HG02610 (cell line): ENCODE measurements at regions not wholly inside any gene's neighbourhood (a gene's known extent, or its start where the extent isn't known, plus 50 kb on each side); places are given as distances from the start of the nearest gene placed in this dataset.

Source experiments
- ATAC-seq: cut with Tn5 transposase; IDR thresholded peaks from one replicate; pipeline ENCODE4 v1.9.1; 2021; ENCODE audit warnings: mild to moderate bottlenecking, moderate library complexity; ENCODE audit not compliant: unreplicated experiment

- no peak for ATAC-seq
Measured at GRCh38 chr4:58561170-58561569, 1451.0 kb upstream of the IGFBP7 start.

DNA sequence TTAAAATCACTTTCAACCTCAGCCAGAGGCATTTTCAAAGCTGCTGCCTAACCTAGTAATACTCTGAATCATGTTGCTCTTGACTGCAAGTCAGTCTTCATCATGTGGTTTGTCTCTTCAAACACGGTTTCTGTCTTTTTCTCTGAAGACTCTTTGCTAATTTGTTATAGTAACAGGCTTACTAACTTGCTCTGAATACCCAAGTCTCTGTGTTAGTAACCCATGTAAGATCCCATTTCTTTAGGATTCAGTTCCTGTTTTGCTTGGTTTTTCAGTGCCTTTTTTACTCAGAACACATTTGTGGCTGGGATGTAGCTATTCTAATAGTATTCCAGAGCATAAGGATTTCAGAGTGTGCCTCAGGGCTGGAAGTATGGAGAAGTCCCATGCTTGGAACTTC lies 1450.6 kb upstream of the IGFBP7 start:
- ATAC-seq: no peak

- ATAC-seq: no peak
Measured at GRCh38 chr4:58553679-58554078, 1443.5 kb upstream of the IGFBP7 start.

DNA sequence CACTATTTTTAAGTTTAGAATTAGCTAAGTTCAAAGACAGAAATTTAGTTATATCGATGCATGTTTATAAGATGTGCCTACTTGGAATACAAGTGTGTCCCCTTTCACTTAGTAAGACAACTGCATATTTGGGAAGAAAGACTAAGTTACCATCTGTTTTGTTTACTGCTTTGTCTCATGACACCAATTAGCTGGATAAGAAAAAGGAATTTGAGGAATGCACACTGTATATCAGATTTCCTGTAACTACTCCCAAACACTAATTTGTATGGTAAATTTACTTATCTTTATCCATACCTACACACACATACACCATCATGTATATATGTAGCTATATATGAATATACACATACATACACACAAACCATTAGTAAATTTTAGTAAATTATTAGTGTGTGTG lies 1442.8 kb upstream of the IGFBP7 start:
- ATAC-seq: no peak

GRCh38 chr4:58551676-58552075 lies 1441.5 kb upstream of the IGFBP7 start:
- no peak for ATAC-seq

- ATAC-seq: no peak
Measured at GRCh38 chr4:58543465-58543864, 1433.3 kb upstream of the IGFBP7 start.

DNA sequence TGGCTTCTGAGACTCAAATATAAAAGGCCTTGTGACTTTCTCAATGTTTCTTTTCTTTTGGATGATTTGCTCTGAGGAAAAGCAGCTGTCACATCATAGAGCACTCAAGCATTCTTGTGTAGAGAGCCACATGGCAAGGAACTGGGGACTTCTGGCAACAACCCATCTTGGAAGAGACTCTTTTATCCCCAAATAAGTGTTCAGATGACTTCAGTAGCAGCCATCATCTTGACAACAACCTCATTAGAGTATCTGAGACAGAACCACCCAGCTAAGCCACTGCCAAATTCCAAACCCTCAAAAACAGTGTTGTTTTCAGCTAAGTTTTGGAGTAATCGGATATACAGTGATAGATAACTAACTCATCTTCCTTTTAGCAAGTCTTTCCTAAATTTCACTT lies 1431.7 kb upstream of the IGFBP7 start:
- ATAC-seq: no peak

DNA sequence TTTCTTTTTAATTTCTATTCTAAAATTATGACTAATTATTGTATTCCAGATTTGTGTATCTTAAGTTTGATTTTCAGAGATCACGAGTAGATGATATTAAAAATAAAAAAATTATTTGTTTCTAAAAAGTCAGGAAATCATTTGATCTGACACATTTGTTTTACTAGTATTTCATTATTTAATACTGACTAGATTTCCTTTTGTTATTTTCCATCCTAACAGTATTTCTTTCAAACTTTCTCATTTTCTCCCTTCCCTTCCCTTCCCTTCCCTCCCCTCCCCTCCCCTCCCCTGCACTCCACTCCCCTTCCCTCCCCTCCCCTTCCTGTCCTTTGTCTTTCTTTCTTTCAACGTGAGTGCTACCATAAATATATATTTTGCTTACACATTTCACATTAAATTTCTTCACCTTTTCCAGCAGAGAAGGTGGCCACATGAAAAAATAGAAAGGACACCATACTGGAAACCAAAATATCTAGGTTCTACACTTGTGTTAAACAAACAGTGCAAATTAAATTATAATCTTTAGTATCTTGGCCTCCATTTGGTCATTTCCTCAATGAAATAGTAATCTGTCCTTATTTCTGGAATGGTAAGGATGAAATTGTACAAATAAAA lies 1412.7 kb upstream of the IGFBP7 start:
- ATAC-seq: no peak

GRCh38 chr4:58515226-58515625 lies 1405.0 kb upstream of the IGFBP7 start:
- no peak for ATAC-seq

DNA sequence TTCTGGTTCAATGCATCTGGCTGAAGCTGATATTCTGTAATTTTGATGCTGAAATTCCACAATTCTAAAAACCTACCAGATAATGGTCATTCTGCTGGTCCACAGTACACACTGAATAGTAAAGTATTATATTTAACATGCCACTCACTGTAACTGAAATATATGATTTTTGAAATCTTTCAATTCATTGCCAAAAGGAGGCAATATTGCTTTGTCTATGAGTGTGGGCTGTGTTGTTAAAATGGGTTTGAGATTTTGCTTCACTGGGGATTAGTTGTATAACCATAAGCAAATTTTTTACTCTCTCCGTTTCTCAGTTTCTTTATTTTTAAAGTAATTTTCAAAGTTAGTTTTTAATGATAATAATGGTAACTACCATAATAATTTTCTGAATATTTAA lies 1404.1 kb upstream of the IGFBP7 start:
- no peak for ATAC-seq

DNA sequence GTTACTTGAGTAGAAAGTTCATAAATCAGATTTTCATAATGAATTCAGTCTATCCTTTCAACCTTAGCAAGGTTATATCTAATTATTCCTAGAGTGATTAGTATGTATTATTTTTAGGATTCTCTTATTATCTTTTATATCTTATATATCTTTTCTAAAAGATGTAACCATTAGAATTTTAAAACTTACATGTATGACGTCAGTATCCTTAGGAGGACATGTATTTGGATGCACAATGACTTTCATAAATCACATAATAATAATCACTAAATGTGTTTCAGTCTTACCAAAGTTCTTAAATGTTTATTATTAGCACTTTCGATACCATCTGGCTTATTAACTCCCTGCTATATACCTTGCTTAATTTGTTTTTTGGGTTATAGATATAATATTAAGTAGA lies 1400.5 kb upstream of the IGFBP7 start:
- no peak for ATAC-seq

GRCh38 chr4:58507079-58507478 lies 1396.9 kb upstream of the IGFBP7 start:
- no peak for ATAC-seq

GRCh38 chr4:58502839-58503238 lies 1392.7 kb upstream of the IGFBP7 start:
- no peak for ATAC-seq

- ATAC-seq: no peak
Measured at GRCh38 chr4:58499182-58499581, 1389.0 kb upstream of the IGFBP7 start.

- ATAC-seq: no peak
Measured at GRCh38 chr4:58491620-58492019, 1381.4 kb upstream of the IGFBP7 start.

DNA sequence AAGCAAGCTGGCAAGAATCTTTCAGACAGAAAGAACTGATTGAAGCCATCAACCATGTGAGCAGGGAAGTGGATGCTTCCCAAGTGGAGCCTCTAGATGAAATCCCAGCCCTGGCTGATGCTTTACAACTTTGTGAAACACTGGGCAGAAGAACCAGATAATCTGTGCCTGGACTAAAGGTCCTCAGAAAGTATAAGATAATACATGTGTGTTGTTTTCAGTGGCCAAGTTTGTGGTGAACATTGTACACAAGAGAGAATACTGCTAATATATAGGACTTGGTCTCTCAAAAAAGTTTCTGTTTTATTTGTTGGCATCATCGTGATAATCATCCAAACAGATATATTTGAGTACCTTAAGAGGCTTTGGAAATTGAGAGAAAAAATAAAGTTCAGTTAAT lies 1367.8 kb upstream of the IGFBP7 start:
- ATAC-seq: no peak

DNA sequence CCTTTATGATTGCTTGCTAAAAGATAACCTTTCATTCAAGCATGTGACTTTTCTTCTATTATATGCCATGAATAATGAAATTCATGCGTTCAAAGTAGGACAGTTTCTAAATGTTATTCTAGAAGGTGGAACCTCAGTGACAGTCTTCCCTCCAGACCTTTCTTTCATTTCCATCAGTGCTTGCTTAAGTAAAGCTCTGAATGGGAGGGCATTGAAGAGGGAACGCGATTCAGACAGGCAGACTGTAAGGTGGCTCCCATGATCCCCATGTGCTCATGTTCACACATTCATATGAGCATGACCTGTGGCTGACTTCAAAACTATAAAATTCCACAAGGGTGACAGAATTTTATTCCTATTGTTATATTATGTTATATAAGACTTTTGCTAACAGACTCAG lies 1367.3 kb upstream of the IGFBP7 start:
- ATAC-seq: no peak

DNA sequence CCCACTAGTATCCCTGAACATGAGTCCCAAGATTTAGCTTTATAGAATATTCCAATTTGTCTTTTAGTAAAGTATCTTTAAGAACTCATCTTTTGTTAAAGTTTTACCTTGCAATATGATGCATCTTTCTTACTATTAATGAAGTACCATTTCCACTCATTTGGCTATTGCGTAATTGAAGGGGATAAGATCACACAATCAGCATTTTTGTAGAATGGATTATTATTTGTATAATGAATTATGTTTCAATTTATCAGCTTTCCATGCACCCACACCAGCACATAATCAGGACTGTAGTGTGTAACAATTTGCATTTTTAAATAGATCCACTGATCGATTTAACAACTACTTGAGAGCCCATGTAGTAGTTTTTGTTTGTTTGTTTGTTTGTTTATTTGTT lies 1364.9 kb upstream of the IGFBP7 start:
- ATAC-seq: no peak

DNA sequence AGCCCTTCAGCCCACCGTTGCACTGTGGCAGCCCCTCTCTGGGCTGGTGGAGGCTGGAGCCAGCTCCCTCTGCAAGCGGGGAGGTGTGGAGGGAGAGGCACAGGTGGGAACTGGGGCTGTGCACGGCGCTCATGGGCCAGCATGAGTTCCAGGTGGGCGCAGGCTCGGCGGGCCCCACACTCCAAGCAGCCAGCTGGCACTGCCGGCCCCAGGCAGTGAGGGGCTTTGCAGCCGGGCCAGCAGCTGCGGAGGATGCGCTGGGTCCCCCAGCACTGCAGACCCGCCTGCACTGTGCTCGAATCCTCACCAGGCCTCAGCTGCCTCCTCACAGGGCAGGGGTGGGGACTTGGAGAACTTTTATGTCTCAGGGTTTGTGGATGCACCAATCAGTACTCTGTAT lies 1354.8 kb upstream of the IGFBP7 start:
- ATAC-seq: no peak

- no peak for ATAC-seq
Measured at GRCh38 chr4:58456727-58457384, 1346.7 kb upstream of the IGFBP7 start.

GRCh38 chr4:58453956-58454355 lies 1343.8 kb upstream of the IGFBP7 start:
- ATAC-seq: peak; percentile 70

GRCh38 chr4:58451707-58452106 lies 1341.5 kb upstream of the IGFBP7 start:
- no peak for ATAC-seq

DNA sequence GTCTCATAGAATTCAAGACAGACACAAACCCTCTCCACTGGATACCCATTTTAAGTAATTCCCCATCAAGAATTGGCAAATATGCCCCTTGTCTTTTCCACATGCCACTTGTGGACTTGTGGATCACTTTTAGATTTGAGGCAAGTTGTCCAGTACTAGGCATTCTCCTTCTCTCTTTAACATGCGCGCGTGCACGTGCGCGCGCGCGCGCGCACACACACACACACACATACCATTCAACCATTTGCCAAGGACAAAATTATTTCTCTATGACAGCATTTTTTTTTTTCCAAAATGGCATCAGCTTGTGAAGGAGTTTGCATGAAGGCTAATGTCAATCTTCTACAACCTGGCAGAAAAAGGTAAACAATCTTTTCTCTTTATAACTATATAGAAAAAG lies 1325.7 kb upstream of the IGFBP7 start:
- ATAC-seq: no peak
